Lung (tissue), 11 donors: ENCODE measurements at regions not wholly inside any gene's neighbourhood (a gene's known extent, or its start where the extent isn't known, plus 50 kb on each side); places are given as distances from the start of the nearest gene placed in this dataset.

Experiments
- ATAC-seq: fragments of 200-7000 bp; cut with Tn5 transposase; one replicate; pipeline ENCODE4 v1.9.1; 2020; ENCODE audit warnings: moderate number of reproducible peaks; ENCODE audit not compliant: insufficient read depth, low FRiP score
- DNase-seq, 3 donors: peaks; one replicate each; pipeline ENCODE4 v3.0.0-alpha.2; 2013 to 2017
- H3K27ac ChIP-seq, 2 donors: one replicate each; pipeline ENCODE4 v1.5.1; 2013; ENCODE audit warnings: mild to moderate bottlenecking in 2 of 2, moderate library complexity in 2 of 2, control low read depth in 1 of 2, inconsistent platforms in 1 of 2, low read depth in 1 of 2, low read length in 1 of 2
- H3K27me3 ChIP-seq, 3 donors: one replicate each; pipeline ENCODE4 v1.5.1; 2013; ENCODE audit warnings: low read length in 2 of 3; ENCODE audit not compliant: control insufficient read depth in 3 of 3, insufficient read depth in 3 of 3
- H3K36me3 ChIP-seq, 4 donors: one replicate each; pipeline ENCODE4 v1.5.1; 2013; ENCODE audit warnings: low read length in 4 of 4, mild to moderate bottlenecking in 1 of 4, moderate library complexity in 1 of 4; ENCODE audit not compliant: control insufficient read depth in 4 of 4, insufficient read depth in 4 of 4
- H3K4me1 ChIP-seq, 5 donors: one replicate each; pipeline ENCODE4 v1.5.1; 2013; ENCODE audit warnings: low read length in 5 of 5, mild to moderate bottlenecking in 2 of 5, moderate library complexity in 1 of 5; ENCODE audit not compliant: control insufficient read depth in 5 of 5, insufficient read depth in 5 of 5
- H3K4me3 ChIP-seq: one replicate; pipeline ENCODE4 v1.5.1; 2013; ENCODE audit warnings: mild to moderate bottlenecking, control low read depth, moderate library complexity
- H3K9ac ChIP-seq, 2 donors: one replicate each; pipeline ENCODE4 v1.5.1; 2013; ENCODE audit warnings: low read length in 2 of 2, control low read depth in 1 of 2; ENCODE audit not compliant: insufficient read depth in 1 of 2
- H3K9me3 ChIP-seq, 4 donors: one replicate each; pipeline ENCODE4 v1.5.1; 2013; ENCODE audit warnings: low read length in 3 of 4, mild to moderate bottlenecking in 1 of 4, moderate library complexity in 1 of 4; ENCODE audit not compliant: control insufficient read depth in 4 of 4, insufficient read depth in 3 of 4
- WGBS, 2 donors: extraction: QIAGEN DNeasy Blood & Tissue Kit; methylation state at CpG; one replicate each; pipeline ENCODE4 v1.1.7; 2013; 5-methylcytosine and 5-hydroxymethylcytosine counted together
- TF ChIP-seq, protein P1 (sequence below): IDR thresholded peaks from 2 replicates; pipeline ENCODE4 v1.5.1; 2012; ENCODE audit warnings: mild to moderate bottlenecking; ENCODE audit errors: control extremely low read depth, extremely low read depth
- donor health status: control.
- donor health status: control.
- donor health status: Bipolar disorder and iron deficiency.
- donor health status: healthy.
- donor health status: DM: yes; HTN: yes; CAD: no.

DNA sequence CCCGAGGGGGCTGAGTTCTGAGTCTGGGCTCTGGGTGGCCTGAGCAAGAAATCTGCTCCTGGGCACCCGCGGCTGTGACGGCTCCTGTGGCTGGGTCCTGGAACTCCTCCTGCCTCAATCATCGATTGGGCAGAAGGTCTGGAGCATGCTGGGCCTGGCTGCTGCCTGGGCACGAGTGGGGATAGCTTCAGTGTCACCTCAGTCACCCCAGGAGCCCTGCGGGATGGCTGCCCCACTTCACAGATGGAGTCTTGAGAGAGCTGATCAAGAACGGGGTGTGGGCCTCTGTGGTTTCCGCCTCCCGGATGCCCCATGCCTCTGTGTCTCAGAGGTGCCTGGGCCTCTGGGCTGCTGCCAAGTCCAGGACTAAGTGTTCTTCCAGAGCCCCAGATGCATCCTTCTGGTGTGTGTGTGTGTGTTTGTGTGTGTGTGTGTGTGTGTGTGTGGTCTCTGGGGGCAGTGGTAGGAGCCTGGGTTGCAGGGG, 185.6 kb upstream of the C14orf180 start:
- 20 to 30% methylated on average over 10 of the region's 10 CpGs for WGBS, 2 donors
- Histone ChIP-seq H3K4me3 (no peak overlapping the region), H3K36me3 (no peaks in the 10 kb centered on the region), H3K27ac (peak overlapping the region in 1 of 2 donors; percentile 56), H3K9me3 (peaks cover 0 to 12% (median 2%) of the 10 kb centered on the region in 4 donors), H3K4me1 (peaks cover 0 to 21% (median 5%) of the 10 kb centered on the region in 5 donors), H3K9ac (no peak overlapping the region), H3K27me3 (no peaks in the 10 kb centered on the region)
- ATAC-seq (no peak), DNase-seq (peak; percentile 79 to 88 (median 82))
- TF ChIP-seq, protein P1, sequence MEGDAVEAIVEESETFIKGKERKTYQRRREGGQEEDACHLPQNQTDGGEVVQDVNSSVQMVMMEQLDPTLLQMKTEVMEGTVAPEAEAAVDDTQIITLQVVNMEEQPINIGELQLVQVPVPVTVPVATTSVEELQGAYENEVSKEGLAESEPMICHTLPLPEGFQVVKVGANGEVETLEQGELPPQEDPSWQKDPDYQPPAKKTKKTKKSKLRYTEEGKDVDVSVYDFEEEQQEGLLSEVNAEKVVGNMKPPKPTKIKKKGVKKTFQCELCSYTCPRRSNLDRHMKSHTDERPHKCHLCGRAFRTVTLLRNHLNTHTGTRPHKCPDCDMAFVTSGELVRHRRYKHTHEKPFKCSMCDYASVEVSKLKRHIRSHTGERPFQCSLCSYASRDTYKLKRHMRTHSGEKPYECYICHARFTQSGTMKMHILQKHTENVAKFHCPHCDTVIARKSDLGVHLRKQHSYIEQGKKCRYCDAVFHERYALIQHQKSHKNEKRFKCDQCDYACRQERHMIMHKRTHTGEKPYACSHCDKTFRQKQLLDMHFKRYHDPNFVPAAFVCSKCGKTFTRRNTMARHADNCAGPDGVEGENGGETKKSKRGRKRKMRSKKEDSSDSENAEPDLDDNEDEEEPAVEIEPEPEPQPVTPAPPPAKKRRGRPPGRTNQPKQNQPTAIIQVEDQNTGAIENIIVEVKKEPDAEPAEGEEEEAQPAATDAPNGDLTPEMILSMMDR = no peak

DNA sequence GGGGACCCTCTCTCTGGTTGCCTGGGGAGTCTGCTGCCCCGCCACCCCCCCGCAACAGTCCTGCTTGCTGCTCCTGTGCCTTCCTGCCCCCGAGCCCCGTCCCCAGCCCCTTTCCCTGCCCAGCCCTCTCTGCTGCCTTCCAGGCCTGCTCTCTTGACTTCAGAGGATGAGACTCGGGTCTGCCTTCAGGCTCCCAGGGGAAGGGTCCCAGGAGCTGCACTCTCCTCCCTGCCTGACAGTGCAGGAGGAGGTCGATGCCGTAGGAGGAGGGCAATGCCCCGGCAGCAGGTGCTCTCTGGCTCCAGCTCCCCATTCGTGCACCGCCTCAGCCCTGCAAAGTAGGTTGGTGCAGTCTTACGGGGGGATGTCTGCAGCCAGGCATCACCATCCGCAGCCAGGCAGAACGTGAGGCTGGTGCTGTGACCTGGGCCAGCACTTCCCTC, 185.1 kb upstream of the C14orf180 start:
- no peak for DNase-seq
- Histone ChIP-seq H3K4me3 (no peak overlapping the region), H3K27me3 (no peaks in the 10 kb centered on the region), H3K9ac (no peak overlapping the region), H3K9me3 (peaks cover 0 to 14% (median 4%) of the 10 kb centered on the region in 4 donors), H3K36me3 (no peaks in the 10 kb centered on the region), H3K4me1 (peaks cover 0 to 19% (median 5%) of the 10 kb centered on the region in 5 donors), H3K27ac (peak overlapping the region in 1 of 2 donors; percentile 28)
- WGBS, 2 donors = 39 to 52% methylated on average over 9 to 13 of the region's 13 CpGs
- TF ChIP-seq, protein P1 = no peak
- ATAC-seq = no peak

DNA sequence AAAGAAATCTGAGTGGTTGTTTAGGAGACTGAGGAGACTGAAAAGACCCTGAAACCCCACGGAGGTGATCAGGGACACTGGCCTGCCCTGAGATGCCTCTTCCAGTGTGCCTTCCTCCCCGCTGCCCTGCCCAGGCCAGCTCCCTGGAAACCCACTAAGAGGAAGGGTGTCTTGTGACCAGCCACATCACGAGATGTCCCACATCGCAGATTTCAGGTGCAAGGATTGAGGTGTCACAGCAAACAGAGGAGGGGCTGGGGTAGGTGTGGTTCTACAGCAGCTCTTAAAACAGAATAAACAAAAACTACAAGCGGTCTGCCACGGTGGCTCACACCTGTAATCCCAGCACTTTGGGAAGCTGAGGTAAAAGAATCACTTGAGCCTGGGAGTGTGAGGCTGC, 184.3 kb upstream of the C14orf180 start:
- peaks cover 0 to 17% (median 4%) of the 10 kb centered on the region in 4 donors for H3K9me3 ChIP-seq
- 68 to 73% methylated on average over 6 of the region's 6 CpGs for WGBS, 2 donors
- DNase-seq (no peak), ATAC-seq (no peak)
- H3K27me3 ChIP-seq = no peaks in the 10 kb centered on the region
- no peak overlapping the region for H3K27ac ChIP-seq
- no peaks in the 10 kb centered on the region for H3K36me3 ChIP-seq
- no peak overlapping the region for H3K9ac ChIP-seq
- H3K4me3 ChIP-seq = no peak overlapping the region
- peaks cover 0 to 16% (median 5%) of the 10 kb centered on the region in 5 donors for H3K4me1 ChIP-seq
- TF ChIP-seq, protein P1 = no peak
